Globus pallidus (tissue), 1 donor: ENCODE measurements at regions not wholly inside any gene's neighbourhood (a gene's known extent, or its start where the extent isn't known, plus 50 kb on each side); places are given as distances from the start of the nearest gene placed in this dataset.

Experiments used
- DNase-seq: peaks from one replicate; pipeline ENCODE4 v3.0.0-alpha.2; 2015; ENCODE audit warnings: low spot score

DNA sequence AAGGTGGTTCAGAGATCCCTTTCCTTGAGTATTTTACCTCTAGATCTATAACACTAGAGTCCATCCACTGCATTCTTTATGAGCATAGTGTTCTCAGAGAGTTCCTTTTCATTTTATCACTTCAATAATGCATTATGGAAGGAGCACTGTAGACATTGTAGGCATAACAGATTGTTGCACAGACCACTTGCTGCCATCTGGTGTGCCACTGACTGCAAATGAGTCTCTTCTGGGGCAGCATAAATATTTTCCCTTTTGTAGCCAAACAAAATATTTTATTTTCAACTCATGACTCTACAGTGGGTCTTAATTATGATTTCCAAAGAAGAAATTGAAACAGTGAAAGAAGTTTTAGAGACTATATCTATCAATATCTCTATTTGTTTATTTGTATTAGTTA is 290.4 kb downstream of the OLFM3 start:
- DNase-seq = no peak

DNA sequence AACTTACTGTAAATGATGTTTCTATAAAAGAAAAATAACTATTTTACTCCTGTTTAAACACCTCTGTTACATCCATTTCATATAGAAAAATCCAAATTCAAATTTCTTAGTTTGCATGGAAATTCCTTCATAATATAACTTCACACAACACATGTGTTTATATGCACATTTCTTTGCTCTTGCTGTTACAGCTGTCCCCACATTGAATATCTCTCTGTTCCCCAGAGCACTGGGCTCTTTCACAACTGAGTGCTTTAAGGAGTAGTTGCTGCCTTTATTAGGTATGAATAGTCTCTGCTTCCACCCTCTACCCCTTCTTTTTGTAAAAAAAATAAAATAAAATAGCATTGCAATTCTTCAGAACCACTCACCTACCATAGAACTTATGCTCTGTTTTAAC is 287.0 kb downstream of the OLFM3 start:
- DNase-seq = no peak

DNA sequence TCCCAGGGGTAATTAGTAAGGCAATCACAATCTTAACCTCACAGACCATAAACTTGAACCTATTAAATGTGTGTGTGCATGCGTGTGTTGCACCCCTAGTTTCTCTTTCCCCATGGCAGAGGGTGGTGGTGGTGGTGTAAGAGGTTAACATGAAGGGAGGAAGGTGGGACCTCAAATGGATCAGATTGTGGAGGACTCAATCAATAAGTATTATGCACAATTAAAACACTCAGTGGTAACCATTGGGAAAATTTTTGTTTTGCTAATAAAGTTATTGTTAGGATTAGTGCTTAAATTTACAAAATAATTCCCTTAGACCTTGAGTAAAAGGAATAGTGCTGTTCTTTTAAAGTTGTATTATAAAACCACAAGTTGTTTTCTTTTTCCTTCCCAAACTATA is 283.0 kb downstream of the OLFM3 start:
- DNase-seq = no peak

DNA sequence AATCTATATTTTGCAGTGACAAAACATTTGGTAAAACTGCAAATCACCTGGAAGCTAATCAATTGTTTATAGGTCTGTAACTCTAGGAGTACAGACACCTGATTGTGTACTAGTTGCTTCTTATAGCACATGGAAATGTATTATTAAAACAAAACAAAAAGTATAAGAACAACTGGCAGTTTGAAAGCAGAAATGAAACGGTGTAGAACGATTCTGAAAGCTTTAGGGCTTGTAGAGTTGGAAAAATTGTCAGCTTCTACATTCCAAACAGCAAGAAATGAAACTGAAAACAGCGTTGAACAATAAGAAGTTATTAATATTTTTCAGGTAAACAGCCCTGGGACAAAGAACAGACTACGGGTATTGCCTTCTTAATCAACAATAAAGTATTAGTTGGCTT is 273.3 kb downstream of the OLFM3 start:
- DNase-seq = no peak

DNA sequence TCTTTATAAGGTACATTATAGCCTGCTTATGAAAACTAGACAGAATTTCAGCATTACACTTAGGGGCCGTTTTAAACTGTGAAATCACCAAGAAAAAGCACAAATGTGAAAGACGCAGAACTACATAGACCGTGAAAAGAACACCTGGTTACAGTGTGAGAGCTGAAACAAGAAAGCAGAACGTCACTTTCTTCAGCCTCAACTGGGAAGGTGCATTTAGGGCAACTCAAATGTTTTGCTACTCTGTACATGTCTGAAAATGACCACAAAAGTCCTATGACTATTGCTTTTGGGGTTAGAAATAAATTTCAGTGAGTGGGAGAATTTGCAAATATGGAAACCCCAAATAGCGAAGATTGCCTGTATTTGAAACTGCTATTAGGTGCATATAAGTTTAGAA is 268.7 kb downstream of the OLFM3 start:
- DNase-seq = no peak

DNA sequence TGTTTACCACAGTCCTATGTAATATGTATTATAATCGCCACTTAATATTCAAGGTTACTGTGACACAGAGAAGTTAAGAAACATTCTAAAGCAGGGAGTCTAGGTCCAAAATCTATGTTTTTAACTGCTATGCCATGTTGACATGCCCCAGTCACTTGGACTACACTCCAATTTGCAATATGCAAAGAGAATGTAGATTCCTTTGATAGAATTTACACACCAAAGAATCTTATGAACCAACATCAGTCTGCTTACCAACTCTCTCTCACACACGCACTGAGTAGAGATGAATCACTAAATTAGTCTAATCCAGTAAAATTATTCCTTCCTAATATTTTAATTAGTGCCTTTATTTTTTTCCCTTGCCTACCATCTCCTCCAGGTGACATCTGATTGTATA is 266.2 kb downstream of the OLFM3 start:
- no peak for DNase-seq

DNA sequence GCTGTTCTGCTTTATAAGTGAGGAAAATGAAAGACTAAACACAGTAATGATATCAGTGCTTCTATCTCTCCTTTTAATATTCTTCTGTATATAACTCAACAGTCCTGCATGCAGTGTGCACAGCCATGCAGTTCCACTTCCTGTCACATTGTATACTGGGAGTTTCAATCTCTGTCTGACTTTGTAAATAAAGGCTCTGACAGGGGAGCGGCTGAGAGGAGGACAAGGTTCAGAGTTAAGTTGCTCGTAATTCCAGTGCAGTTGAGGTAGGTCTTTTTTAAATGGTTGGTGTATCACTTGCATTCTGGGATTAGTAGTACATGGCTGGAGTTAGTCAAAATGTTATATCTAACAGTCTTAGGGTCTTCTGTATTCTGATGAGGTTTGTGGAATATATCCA is 264.5 kb downstream of the OLFM3 start:
- no peak for DNase-seq

DNA sequence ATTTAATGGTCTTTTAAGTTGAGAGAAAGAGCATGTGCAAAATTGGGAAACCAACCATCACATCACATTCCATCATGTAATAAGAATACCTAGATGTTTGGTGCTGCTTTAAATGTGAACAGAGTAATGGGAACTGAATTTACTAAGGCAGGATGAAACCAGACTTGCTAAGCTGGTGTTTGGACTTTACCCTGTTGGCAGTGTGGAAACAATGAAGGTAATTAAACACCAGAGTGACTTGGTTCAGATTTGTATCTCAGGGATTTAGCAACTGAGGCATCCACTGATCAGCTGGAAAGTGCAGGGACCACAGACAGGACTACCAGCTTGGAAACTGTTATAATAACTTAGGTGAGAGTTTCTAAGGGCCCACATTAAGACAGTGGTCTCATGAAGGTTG is 263.4 kb downstream of the OLFM3 start:
- DNase-seq = no peak

DNA sequence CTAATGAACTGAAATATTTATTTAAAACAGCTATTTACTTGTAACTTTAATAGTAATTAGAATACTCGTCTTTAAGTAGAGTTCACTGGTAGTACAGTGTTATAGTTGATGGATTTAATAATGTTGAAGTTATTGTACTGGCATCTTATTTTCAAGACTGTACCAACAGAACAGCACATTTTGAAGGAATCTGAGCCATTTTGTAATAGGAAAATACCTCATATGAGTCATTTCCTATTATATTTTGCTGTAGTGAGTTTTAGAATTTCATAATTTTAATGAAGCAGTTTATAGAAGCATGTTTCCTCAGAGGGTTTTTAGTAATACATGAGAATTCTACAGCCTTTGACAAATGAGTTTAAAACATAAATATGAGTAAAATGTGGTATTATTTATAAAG is 258.3 kb downstream of the OLFM3 start:
- DNase-seq = no peak

DNA sequence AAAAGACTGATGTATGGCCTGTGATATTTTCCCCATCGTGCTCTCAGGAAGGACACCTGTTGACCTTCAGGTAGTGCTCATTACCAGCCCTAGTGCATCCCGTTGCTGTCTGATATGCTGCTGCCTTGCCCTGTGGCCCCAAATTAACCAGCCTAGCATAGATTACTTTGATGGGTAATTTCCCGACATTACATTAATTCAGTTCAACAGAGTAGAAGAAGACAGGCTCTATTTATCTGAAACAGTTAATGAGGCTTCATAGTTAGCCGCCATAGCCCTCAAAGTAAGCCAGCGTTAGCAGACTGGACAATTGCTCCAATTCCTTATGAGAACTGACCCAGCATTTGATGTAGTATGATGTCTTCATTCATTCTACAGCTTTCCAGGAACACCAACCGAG is 257.6 kb downstream of the OLFM3 start:
- DNase-seq = no peak

DNA sequence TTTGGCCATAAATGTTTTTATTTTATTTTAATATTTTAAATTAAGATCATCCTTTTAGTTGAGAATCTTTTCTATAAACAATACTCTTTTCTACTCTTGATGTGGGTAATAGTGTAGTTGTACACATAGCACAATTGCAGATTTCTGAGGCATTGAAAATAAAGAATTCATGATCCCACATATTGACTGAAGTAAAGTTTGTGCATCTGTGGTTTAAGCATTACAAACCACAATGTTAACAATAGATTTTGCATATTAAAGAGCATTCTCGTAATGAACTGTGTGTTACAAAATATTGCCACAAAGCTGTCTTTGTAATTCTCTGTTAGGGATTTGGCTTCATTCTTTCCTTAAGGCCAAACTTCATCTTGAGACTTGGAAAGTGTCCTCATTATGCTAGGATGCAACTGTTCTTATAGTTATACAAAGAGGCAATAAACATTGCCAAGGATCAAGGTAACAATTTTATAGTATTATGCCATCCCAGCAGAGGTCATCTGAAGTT is 256.8 kb downstream of the OLFM3 start:
- DNase-seq = no peak

DNA sequence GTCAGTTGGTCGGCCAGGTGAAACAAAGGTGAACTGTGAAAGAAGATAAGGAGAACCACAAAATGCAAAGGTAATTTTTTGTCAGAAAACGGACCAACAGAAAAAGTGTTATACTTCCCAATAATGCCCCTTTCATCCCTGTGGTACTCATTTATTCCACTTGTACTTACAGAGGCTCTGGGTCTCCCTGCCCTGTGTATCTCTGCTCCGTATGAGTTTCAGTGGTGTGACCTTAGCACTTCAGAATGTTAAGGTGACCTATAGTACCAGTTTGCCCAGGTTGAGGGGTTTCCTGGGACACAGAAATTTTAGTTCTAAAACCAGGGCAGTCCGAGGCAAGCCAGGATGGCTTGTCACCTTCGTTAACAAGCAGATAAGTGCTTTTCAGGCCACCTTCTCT is 254.8 kb downstream of the OLFM3 start:
- no peak for DNase-seq

DNA sequence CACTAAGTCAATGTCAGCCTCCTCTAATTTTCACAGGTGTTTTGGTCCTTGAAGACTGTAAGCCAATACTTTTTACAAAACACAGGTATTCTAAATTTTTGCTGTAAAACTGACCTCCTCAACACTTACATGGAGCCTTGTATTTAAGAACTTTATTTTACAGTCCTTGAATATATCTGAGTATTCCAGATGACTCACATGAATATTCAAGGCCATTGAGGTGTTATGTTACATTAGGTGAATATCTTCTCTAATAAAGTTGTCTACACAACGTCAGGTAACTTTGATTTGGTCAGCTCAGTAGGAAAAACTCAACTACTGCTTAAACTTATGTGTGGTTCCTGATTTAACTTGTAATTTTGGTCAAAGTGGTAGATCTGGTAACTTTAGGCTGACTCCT is 254.2 kb downstream of the OLFM3 start:
- no peak for DNase-seq

DNA sequence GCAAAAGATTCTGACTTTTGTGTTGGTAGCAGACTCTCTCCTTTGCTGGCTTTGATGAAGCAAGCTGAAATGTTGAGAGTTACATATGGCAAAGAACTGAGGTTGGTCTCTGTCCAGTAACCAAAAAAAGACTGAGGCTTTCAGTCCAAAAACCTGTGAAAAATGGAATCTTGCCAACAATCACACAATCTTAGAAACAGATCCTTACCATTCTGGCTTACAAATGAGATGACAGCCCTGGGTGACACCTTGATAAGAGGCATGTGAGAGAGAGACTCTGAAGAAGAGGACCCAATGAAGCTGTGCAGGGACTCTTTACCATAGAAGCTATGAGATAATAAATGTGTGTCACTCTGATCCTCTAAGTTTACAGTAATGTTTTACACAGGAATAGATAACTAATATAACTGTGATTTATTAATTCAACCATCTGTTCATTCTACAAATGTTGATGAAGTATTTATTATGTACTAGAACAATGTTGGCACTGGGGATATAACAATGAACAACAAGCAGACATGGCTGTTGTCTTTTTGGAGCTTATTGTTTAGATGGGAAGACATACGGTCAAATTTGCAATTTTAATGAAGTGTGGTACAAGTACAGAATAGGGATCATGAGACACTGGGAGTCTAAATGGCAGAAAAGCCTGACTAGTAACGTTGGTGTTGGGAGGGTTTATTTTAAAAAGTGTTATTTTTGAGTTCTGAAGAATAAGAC is 251.0 kb downstream of the OLFM3 start:
- no peak for DNase-seq

DNA sequence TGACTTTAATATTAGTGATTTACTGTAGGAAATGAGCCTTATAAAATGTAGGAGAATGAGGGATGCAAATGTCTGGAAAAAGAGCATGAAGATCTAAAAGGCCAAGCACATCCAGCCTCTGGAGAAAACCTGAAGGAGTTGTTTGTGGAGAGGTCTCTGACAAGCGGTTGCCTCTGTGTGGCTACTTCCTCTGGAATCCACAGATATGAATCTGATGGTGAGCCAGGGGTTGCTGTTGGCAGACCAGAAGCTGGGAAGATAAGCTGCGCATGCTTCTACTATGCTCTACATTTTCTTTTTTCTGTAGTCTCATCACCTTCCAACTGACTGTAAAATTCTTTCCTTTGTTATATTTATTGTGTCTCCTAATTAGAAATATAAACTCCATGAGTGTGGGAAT is 248.6 kb downstream of the OLFM3 start:
- no peak for DNase-seq
